Neural progenitor cell (in vitro differentiated cells): ENCODE measurements at regions not wholly inside any gene's neighbourhood (a gene's known extent, or its start where the extent isn't known, plus 50 kb on each side); places are given as distances from the start of the nearest gene placed in this dataset.

ENCODE experiments used
- DNase-seq: peaks from one replicate; pipeline ENCODE4 v3.0.0-alpha.2; 2016; ENCODE audit warnings: low spot score
- H2AFZ ChIP-seq: fragments of 200-600 bp; sonication (generic); replicated peaks from 2 replicates; pipeline ENCODE4 v1.6.1; 2016; ENCODE audit warnings: antibody characterized with exemption
- H3F3A ChIP-seq: fragments of 200-600 bp; sonication (generic); 2 replicates; pipeline ENCODE4 v1.6.1; 2016; ENCODE audit warnings: antibody characterized with exemption, low read depth
- H3K27ac ChIP-seq: fragments of 200-600 bp; sonication (generic); 2 replicates; pipeline ENCODE4 v1.5.1; 2016; ENCODE audit warnings: mild to moderate bottlenecking
- H3K27me3 ChIP-seq: fragments of 200-600 bp; sonication (generic); 2 replicates; pipeline ENCODE4 v1.6.1; 2016; ENCODE audit warnings: mild to moderate bottlenecking, moderate library complexity
- H3K36me3 ChIP-seq: fragments of 200-600 bp; sonication (generic); 2 replicates; pipeline ENCODE4 v1.5.1; 2016
- H3K4me1 ChIP-seq: fragments of 200-600 bp; sonication (generic); 2 replicates; pipeline ENCODE4 v1.6.1; 2016; ENCODE audit warnings: mixed run types
- H3K4me2 ChIP-seq: fragments of 200-600 bp; sonication (generic); 2 replicates; pipeline ENCODE4 v1.6.1; 2016
- H3K4me3 ChIP-seq: fragments of 200-600 bp; sonication (generic); 2 replicates; pipeline ENCODE4 v1.5.1; 2016
- H3K79me2 ChIP-seq: fragments of 200-600 bp; sonication (generic); 2 replicates; pipeline ENCODE4 v1.6.1; 2016; ENCODE audit warnings: low read depth
- H3K9ac ChIP-seq: fragments of 200-600 bp; sonication (generic); 2 replicates; pipeline ENCODE4 v1.6.1; 2016
- H3K9me3 ChIP-seq: fragments of 200-600 bp; sonication (generic); 2 replicates; pipeline ENCODE4 v1.5.1; 2016; ENCODE audit warnings: low read depth
- H4K20me1 ChIP-seq: fragments of 200-600 bp; sonication (generic); 2 replicates; pipeline ENCODE4 v1.6.1; 2016; ENCODE audit warnings: low read depth
- H3K27ac Mint-ChIP-seq: 3 replicates; pipeline ENCODE4 v1.8.0; 2021; ENCODE audit warnings: mixed read lengths
- H3K27me3 Mint-ChIP-seq: 2 replicates; pipeline ENCODE4 v1.8.0; 2022; ENCODE audit warnings: low read depth, mild to moderate bottlenecking, inconsistent platforms, moderate library complexity, mixed read lengths; ENCODE audit not compliant: insufficient read depth
- H3K36me3 Mint-ChIP-seq: 3 replicates; pipeline ENCODE4 v1.8.0; 2021; ENCODE audit warnings: mixed read lengths
- H3K4me1 Mint-ChIP-seq: 3 replicates; pipeline ENCODE4 v1.8.0; 2021; ENCODE audit warnings: mixed read lengths
- H3K4me3 Mint-ChIP-seq: 3 replicates; pipeline ENCODE4 v1.8.0; 2021; ENCODE audit warnings: mild to moderate bottlenecking, moderate library complexity, mixed read lengths
- H3K9me3 Mint-ChIP-seq: 3 replicates; pipeline ENCODE4 v1.8.0; 2020; ENCODE audit warnings: mixed read lengths
- CTCF ChIP-seq: fragments of 200-600 bp; sonication (generic); IDR thresholded peaks from 2 replicates; pipeline ENCODE4 v1.5.1; 2017; ENCODE audit warnings: antibody characterized with exemption, mild to moderate bottlenecking
- EZH2 ChIP-seq: fragments of 200-600 bp; sonication (generic); IDR thresholded peaks from 2 replicates; pipeline ENCODE4 v1.6.1; 2017; ENCODE audit warnings: antibody characterized with exemption, mild to moderate bottlenecking, moderate library complexity
- EZH2phosphoT487 ChIP-seq: fragments of 200-600 bp; sonication (generic); IDR thresholded peaks from 2 replicates; pipeline ENCODE4 v1.6.1; 2017; ENCODE audit warnings: antibody characterized with exemption

DNA sequence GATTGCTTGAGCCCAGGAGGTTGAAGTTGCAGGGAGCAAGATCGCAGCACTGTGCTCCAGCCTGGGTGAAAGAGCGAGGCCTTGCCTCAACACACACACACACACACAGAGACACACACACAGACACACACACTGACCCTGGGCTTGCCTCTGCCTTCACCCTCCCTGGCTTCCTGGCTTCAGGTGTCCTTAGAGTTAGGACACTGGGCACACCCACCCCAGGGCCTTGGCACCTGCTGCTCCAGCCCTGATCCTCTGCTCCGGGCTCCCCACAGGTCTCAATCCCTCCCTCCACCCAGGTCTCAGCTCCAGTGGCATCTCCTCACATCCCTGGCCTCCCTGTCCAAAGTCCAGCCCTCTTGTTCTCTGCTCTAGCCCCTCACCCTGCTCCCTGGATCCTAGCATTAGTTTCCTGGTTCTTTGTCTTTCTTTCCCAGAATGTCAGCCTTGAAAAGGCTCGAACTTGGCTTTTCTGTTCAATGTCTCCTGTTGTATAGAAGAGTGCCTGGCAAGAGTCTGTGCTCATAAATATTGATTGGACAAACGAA, 212.9 kb downstream of the C9orf50 start:
- H3K36me3 Mint-ChIP-seq = peaks cover 8% of the 10 kb centered on the region
- H3K27ac Mint-ChIP-seq = peak overlapping the region; percentile 91
- no peak for DNase-seq
- Histone ChIP-seq H3K79me2 (no peaks in the 10 kb centered on the region), H4K20me1 (no peaks in the 10 kb centered on the region), H3K27me3 (no peaks in the 10 kb centered on the region), H3K36me3 (no peaks in the 10 kb centered on the region), H3K4me3 (no peak overlapping the region), H3K4me2 (no peak overlapping the region), H2AFZ (no peak overlapping the region), H3K9ac (no peak overlapping the region), H3K27ac (no peak overlapping the region), H3K4me1 (peaks cover 33% of the 10 kb centered on the region), H3F3A (peaks cover 12% of the 10 kb centered on the region), H3K9me3 (no peaks in the 10 kb centered on the region)
- TF ChIP-seq EZH2phosphoT487 (no peak), EZH2 (no peak)
- peaks cover 26% of the 10 kb centered on the region for H3K27me3 Mint-ChIP-seq
- peak overlapping the region; percentile 1 for H3K4me3 Mint-ChIP-seq
- H3K4me1 Mint-ChIP-seq = peaks cover 68% of the 10 kb centered on the region
- H3K9me3 Mint-ChIP-seq = peaks cover 14% of the 10 kb centered on the region

GRCh38 chr9:129406278-129407225, 214.3 kb downstream of the C9orf50 start:
- Histone ChIP-seq H2AFZ (no peak overlapping the region), H3K9ac (no peak overlapping the region), H4K20me1 (no peaks in the 10 kb centered on the region), H3F3A (peaks cover 12% of the 10 kb centered on the region), H3K27ac (no peak overlapping the region), H3K4me3 (no peak overlapping the region), H3K4me2 (no peak overlapping the region), H3K27me3 (no peaks in the 10 kb centered on the region), H3K4me1 (peaks cover 36% of the 10 kb centered on the region), H3K36me3 (no peaks in the 10 kb centered on the region), H3K9me3 (no peaks in the 10 kb centered on the region), H3K79me2 (no peaks in the 10 kb centered on the region)
- peaks cover 26% of the 10 kb centered on the region for H3K27me3 Mint-ChIP-seq
- no peak for DNase-seq
- peak overlapping the region; percentile 36 for H3K27ac Mint-ChIP-seq
- H3K9me3 Mint-ChIP-seq = peaks cover 14% of the 10 kb centered on the region
- H3K36me3 Mint-ChIP-seq = peaks cover 8% of the 10 kb centered on the region
- H3K4me3 Mint-ChIP-seq = peak overlapping the region; percentile 54
- TF ChIP-seq CTCF = no peak
- TF ChIP-seq EZH2phosphoT487 = no peak
- no peak for TF ChIP-seq EZH2
- H3K4me1 Mint-ChIP-seq = peaks cover 70% of the 10 kb centered on the region

- Histone ChIP-seq H3K4me1 (peaks cover 36% of the 10 kb centered on the region), H3K27me3 (no peaks in the 10 kb centered on the region), H3K79me2 (no peaks in the 10 kb centered on the region), H3K36me3 (no peaks in the 10 kb centered on the region), H4K20me1 (no peaks in the 10 kb centered on the region), H3K4me2 (no peak overlapping the region), H2AFZ (no peak overlapping the region), H3K27ac (no peak overlapping the region), H3K4me3 (no peak overlapping the region), H3F3A (peaks cover 17% of the 10 kb centered on the region), H3K9me3 (no peaks in the 10 kb centered on the region), H3K9ac (no peak overlapping the region)
- peaks cover 71% of the 10 kb centered on the region for H3K4me1 Mint-ChIP-seq
- H3K27me3 Mint-ChIP-seq = peaks cover 21% of the 10 kb centered on the region
- peaks cover 8% of the 10 kb centered on the region for H3K36me3 Mint-ChIP-seq
- no peak overlapping the region for H3K4me3 Mint-ChIP-seq
- H3K27ac Mint-ChIP-seq = peak overlapping the region; percentile 95
- peaks cover 13% of the 10 kb centered on the region for H3K9me3 Mint-ChIP-seq
- no peak for TF ChIP-seq EZH2phosphoT487
- DNase-seq = no peak
Observed at GRCh38 chr9:129405827-129406213, 215.1 kb downstream of the C9orf50 start.

DNA sequence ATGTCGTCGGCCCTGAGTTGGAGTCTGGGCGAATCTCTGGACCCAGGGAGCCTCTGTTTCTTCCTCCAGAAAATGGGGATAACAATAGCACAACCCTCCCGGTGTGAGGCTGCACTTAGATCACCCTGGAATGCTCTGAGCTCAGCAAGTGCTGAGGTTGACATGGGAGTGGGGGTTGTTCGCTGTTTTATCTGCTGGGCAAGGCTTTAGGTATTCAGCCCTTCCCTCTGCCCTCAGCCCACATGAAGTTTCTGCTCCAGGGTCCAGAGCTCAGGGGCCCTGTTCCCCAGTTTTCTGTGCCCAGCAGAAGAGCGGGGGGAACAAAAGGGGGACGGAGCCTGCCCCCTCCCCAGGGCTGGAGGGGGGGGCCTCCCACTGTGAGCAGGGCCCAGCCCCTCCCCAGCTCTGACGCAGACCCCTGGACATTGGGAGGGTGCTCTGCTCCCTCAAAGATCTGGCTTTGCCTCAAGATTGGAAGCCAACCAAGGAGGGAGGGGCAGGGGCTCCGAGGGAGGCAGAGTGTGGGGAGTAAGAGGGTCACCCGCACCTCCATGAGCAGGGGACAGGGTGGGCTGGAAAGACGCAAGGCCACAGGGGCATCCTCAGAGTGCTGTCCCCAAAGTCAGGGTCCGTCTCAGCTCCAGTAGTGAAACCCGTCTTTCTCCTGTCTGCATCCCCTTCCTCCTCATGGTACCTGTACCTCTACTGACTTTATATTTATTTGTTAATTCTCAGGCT, 215.6 kb downstream of the C9orf50 start:
- no peaks in the 10 kb centered on the region for H3K79me2 ChIP-seq
- no peaks in the 10 kb centered on the region for H3K27me3 ChIP-seq
- no peaks in the 10 kb centered on the region for H3K36me3 ChIP-seq
- DNase-seq = no peak
- H3K9me3 ChIP-seq = no peaks in the 10 kb centered on the region
- no peak overlapping the region for H3K27ac ChIP-seq
- no peak overlapping the region for H3K9ac ChIP-seq
- H4K20me1 ChIP-seq = no peaks in the 10 kb centered on the region
- no peak overlapping the region for H2AFZ ChIP-seq
- H3K27me3 Mint-ChIP-seq = peaks cover 15% of the 10 kb centered on the region
- TF ChIP-seq EZH2phosphoT487 = no peak
- peaks cover 7% of the 10 kb centered on the region for H3K9me3 Mint-ChIP-seq
- peaks cover 4% of the 10 kb centered on the region for H3K36me3 Mint-ChIP-seq
- peaks cover 36% of the 10 kb centered on the region for H3K4me1 ChIP-seq
- H3K4me2 ChIP-seq = peak overlapping the region; percentile 31
- H3K4me3 ChIP-seq = no peak overlapping the region
- peak overlapping the region; percentile 95 for H3K27ac Mint-ChIP-seq
- H3K4me1 Mint-ChIP-seq = peaks cover 65% of the 10 kb centered on the region
- H3K4me3 Mint-ChIP-seq = no peak overlapping the region
- peaks cover 19% of the 10 kb centered on the region for H3F3A ChIP-seq
